Ovary (tissue), 7 donors: ENCODE measurements at regions not wholly inside any gene's neighbourhood (a gene's known extent, or its start where the extent isn't known, plus 50 kb on each side); places are given as distances from the start of the nearest gene placed in this dataset.

Experiments used
- DNase-seq, 5 donors: peaks; one replicate each; pipeline ENCODE4 v3.0.0-alpha.2; 2019 to 2020
- H3K27ac ChIP-seq, 2 donors: fragments of 200-600 bp; one replicate each; pipeline versions ENCODE4 v1.5.1 to v1.8.0; 2019 to 2022
- H3K27me3 ChIP-seq: fragments of 200-600 bp; one replicate; pipeline ENCODE4 v1.8.0; 2022
- H3K36me3 ChIP-seq: fragments of 200-600 bp; sonication (generic); one replicate; pipeline ENCODE4 v1.5.1; 2019
- H3K4me1 ChIP-seq: one replicate; pipeline ENCODE4 v1.8.1; 2013; ENCODE audit warnings: mild to moderate bottlenecking, moderate library complexity; ENCODE audit not compliant: insufficient read depth
- H3K4me3 ChIP-seq: fragments of 200-600 bp; sonication (generic); one replicate; pipeline ENCODE4 v1.5.1; 2017
- H3K9me3 ChIP-seq, 2 donors: fragments of 200-600 bp in 1 of 2; sonication (generic) in 1 of 2; one replicate each; pipeline versions ENCODE4 v1.5.1 to v1.8.1; 2013 to 2019; ENCODE audit warnings: mild to moderate bottlenecking in 1 of 2, moderate library complexity in 1 of 2
- EP300 ChIP-seq: sonication (generic); formaldehyde crosslinking; IDR thresholded peaks from one replicate; pipeline ENCODE4 v1.6.1; 2017; ENCODE audit warnings: antibody characterized with exemption
- POLR2A ChIP-seq: fragments of 450-650 bp; IDR thresholded peaks from one replicate; pipeline ENCODE4 v1.6.1; 2017; ENCODE audit warnings: antibody characterized with exemption, mild to moderate bottlenecking, moderate library complexity
- WGBS, 3 donors: extraction: QIAGEN DNeasy Blood & Tissue Kit in 1 of 3; methylation state at CpG; one replicate each; pipeline versions ENCODE4 v1.1.5 to v1.1.7; 2013 to 2017; 5-methylcytosine and 5-hydroxymethylcytosine counted together
- intact Hi-C, 4 donors: fragments of 100-400 bp; cut with DNase I; formaldehyde crosslinking; loops; one replicate each; pipeline versions ENCODE4 v1.11.0 to v1.15.1; 2022 to 2023
- TF ChIP-seq, protein P1 (sequence below), 3 donors: fragments of 450-650 bp in 2 of 3; fragments of 200-600 bp in 1 of 3; IDR thresholded peaks; one replicate each; pipeline versions ENCODE4 v1.5.1 to v1.8.0; 2016 to 2022; ENCODE audit warnings: antibody characterized with exemption in 3 of 3, mild to moderate bottlenecking in 1 of 3
- donor health status: DM: no; HTN: no; CAD: no; lungs with moderate emphysema.
- donor health status: DM: no; HTN: no; CAD: no.
- donor health status: Bipolar disorder and iron deficiency.
- donor health status: DM: no; HTN: no; CAD: no.
- donor health status: DM: yes; HTN: yes; CAD: no.

DNA sequence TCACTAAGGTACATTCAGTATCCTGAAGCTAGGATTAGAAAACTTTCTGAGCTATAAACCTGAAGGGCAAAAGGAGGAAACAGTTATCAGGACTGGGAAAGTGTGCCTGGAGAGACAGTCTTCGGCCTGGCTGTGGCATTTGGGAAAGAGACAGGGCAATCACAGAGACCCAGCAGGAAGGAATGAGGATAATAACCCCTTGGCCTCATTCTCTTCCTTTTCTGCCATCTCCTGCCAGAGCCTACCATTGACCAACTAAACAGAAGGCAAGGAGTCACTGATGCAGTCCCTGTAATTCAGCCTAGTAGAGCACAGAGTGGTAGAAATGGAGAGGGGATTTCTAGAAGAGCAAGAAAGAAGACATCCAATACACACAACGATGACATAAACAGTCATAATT lies 359.4 kb downstream of the HDGFL1 start:
- Histone ChIP-seq H3K9me3 (no peaks in the 10 kb centered on the region), H3K4me3 (no peak overlapping the region), H3K4me1 (peaks cover 4% of the 10 kb centered on the region), H3K27me3 (no peaks in the 10 kb centered on the region), H3K36me3 (no peaks in the 10 kb centered on the region), H3K27ac (no peak overlapping the region)
- TF ChIP-seq POLR2A = no peak
- no peak for TF ChIP-seq EP300
- TF ChIP-seq, protein P1, sequence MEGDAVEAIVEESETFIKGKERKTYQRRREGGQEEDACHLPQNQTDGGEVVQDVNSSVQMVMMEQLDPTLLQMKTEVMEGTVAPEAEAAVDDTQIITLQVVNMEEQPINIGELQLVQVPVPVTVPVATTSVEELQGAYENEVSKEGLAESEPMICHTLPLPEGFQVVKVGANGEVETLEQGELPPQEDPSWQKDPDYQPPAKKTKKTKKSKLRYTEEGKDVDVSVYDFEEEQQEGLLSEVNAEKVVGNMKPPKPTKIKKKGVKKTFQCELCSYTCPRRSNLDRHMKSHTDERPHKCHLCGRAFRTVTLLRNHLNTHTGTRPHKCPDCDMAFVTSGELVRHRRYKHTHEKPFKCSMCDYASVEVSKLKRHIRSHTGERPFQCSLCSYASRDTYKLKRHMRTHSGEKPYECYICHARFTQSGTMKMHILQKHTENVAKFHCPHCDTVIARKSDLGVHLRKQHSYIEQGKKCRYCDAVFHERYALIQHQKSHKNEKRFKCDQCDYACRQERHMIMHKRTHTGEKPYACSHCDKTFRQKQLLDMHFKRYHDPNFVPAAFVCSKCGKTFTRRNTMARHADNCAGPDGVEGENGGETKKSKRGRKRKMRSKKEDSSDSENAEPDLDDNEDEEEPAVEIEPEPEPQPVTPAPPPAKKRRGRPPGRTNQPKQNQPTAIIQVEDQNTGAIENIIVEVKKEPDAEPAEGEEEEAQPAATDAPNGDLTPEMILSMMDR (IDR thresholded peaks at IDR 0.05) = no peak
- WGBS, 3 donors = 81 to 83% (median 83%) methylated on average over 2 of the region's 2 CpGs
- no peak for DNase-seq
- intact Hi-C loops = no loop called here

DNA sequence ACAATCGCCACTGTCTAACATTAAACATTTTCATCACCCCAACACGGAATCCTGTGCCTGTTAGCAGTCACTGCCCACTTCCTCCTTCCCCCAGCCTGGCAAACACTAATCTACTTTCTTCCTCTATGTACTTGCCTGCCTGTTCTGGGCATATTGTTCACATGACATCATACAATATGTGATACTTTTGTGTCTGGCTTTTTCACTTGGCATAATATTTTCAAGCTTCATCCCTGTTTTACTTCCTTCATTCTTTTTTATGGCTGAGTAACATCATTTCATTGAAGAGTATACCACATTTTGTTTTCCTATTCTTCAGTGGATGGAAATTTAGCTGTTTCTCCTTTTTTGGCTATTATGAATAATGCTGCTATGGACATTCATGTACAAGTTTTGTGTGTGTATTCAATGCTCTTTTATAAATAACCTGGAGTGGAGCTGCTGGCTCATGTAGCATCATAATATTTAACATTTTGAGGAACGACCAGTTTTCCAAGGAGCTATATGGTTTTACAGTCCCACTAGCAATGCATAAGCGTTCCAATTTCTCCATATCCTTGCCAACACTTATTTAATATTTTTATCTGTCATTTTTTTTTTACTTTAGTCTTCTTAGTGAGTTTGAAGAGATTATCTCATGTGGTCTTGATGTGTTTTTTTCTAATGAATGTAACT lies 360.1 kb downstream of the HDGFL1 start:
- intact Hi-C loops = no loop called here
- WGBS, 3 donors = 56 to 72% (median 62%) methylated on average over 4 of the region's 4 CpGs
- no peak for DNase-seq
- Histone ChIP-seq H3K4me3 (no peak overlapping the region), H3K27me3 (peaks cover 2% of the 10 kb centered on the region), H3K4me1 (peaks cover 4% of the 10 kb centered on the region), H3K9me3 (no peaks in the 10 kb centered on the region), H3K27ac (no peak overlapping the region), H3K36me3 (no peaks in the 10 kb centered on the region)
- TF ChIP-seq EP300 (no peak), POLR2A (no peak)
- TF ChIP-seq, protein P1 (IDR thresholded peaks at IDR 0.05) = no peak

GRCh38 chr6:22940581-22941290 lies 371.4 kb downstream of the HDGFL1 start:
- Histone ChIP-seq H3K4me3 (no peak overlapping the region), H3K4me1 (no peaks in the 10 kb centered on the region), H3K9me3 (no peaks in the 10 kb centered on the region), H3K36me3 (no peaks in the 10 kb centered on the region), H3K27ac (no peak overlapping the region), H3K27me3 (no peaks in the 10 kb centered on the region)
- WGBS, 3 donors = 74 to 76% (median 76%) methylated on average over 6 of the region's 6 CpGs
- TF ChIP-seq EP300 = no peak
- TF ChIP-seq, protein P1 (IDR thresholded peaks at IDR 0.05) = no peak
- no peak for TF ChIP-seq POLR2A
- intact Hi-C loops = no loop called here
- DNase-seq = no peak

DNA sequence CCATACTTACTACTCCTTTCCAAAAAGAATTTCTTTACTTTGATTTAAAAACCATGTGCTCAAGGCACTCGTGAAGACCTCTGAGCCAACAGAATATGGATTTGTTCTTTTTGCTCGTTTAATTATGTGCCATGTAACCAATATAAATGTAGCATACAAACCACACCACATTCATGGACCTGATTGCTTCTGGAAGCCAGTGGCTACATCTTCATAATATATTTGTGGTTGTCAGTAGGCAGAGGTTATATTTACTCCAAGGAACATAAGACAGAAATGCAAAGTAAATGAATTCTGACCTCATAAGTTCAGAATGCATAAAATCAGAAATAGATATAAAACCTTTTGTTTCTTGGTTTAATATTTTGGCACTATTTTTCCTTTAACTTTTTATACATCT lies 373.0 kb downstream of the HDGFL1 start:
- intact Hi-C loops = no loop called here
- H3K36me3 ChIP-seq = no peaks in the 10 kb centered on the region
- TF ChIP-seq EP300 (no peak), POLR2A (no peak)
- TF ChIP-seq, protein P1 (IDR thresholded peaks at IDR 0.05) = no peak
- no peak for DNase-seq
- no peak overlapping the region for H3K4me3 ChIP-seq
- H3K27me3 ChIP-seq = no peaks in the 10 kb centered on the region
- H3K27ac ChIP-seq = no peak overlapping the region
- WGBS, 3 donors = 87 to 91% (median 89%) methylated on average over 2 of the region's 2 CpGs
- H3K9me3 ChIP-seq = no peaks in the 10 kb centered on the region
- H3K4me1 ChIP-seq = no peaks in the 10 kb centered on the region
